HG03025 (cell line): ENCODE measurements at regions not wholly inside any gene's neighbourhood (a gene's known extent, or its start where the extent isn't known, plus 50 kb on each side); places are given as distances from the start of the nearest gene placed in this dataset.
"Not testable (repeated sequence)": the region's sequence is repeated elsewhere in the genome, so short reads cannot be mapped to it uniquely, and the experiment has no call there.

Experiments
- ATAC-seq: cut with Tn5 transposase; IDR thresholded peaks from one replicate; pipeline ENCODE4 v1.9.1; 2021; ENCODE audit warnings: mild to moderate bottlenecking, moderate library complexity; ENCODE audit not compliant: unreplicated experiment, low FRiP score

DNA sequence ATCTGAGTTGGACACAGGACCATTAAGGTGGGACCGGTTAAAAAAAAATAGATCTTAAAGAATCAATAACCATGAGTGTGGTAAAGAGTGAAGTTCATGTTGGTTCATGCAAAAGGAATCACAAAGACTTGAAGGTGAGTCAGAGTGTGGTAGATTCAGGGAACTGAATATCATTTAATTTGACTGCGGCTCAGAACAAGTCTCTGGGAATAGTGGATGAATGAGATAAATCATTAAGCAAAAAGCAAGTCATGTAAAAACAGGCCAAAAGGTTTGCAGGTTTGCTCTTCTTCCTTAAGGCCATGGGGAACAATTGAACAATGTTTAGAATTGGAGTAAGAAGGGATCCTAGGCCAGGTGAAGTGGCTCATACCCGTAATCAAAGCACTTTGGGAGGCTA, 385.8 kb downstream of the ETV1 start:
- ATAC-seq, result no peak

- no peak for ATAC-seq
These were observed 385.3 kb downstream of the ETV1 start for GRCh38 chr7:13604178-13604577.

GRCh38 chr7:13610372-13610771, 379.1 kb downstream of the ETV1 start:
- ATAC-seq, result no peak

GRCh38 chr7:13615679-13616078, 373.8 kb downstream of the ETV1 start:
- no peak for ATAC-seq

DNA sequence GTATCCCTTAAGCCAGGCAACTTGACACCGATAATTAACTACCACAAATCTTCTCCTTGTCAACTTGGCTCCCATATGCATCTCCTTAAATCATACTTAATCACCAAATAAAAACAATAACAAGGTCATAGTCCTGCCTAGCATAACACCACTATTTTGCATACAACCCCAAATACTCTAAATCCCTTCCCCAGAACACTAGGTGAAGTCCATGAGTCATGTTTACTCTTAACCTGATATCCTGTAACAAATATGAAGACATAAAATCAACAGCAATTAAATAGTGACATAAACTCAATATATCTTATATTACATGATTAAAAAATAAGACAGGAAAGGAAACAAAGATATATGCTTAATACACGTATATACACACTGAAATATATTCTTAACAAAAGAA, 362.0 kb downstream of the ETV1 start:
- no peak for ATAC-seq

DNA sequence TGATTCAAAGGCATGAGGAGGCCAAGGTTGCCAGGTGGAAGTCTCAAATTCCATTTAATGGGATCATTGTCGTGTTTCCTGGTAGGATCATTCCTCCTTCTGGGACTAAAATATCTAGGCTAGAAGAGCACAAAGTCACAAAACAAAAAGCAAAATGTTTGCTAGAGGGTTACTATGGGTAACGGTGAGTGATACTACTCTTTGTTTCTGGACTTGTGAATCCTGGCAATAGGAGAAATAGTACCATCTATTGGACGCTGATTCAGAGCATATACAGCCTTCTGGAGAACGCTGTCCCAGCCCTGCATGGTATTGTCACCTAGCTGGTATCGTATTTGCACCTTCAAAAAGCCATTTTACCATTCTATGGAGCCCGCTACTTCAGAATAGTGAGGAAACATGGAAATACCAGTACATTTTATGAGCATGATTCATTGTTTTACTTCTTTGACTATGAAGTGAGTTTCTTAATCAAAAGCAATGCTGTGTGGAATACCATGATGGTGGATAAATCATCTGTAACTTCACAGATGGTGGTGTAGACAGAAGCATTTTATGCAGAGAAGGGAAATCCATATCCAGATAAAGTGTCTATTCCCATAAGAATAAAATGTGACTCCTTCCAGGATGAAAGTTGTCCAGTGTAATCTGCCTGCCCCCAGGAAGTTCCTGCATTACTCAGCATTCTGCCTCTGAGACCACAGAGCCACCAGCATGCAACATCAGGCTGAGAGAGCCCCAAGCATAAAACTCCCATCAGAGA, 361.0 kb downstream of the ETV1 start:
- ATAC-seq, result no peak

GRCh38 chr7:13631207-13632049, 358.0 kb downstream of the ETV1 start:
- ATAC-seq, result not testable (repeated sequence)

GRCh38 chr7:13633857-13634256, 355.6 kb downstream of the ETV1 start:
- ATAC-seq, result no peak

DNA sequence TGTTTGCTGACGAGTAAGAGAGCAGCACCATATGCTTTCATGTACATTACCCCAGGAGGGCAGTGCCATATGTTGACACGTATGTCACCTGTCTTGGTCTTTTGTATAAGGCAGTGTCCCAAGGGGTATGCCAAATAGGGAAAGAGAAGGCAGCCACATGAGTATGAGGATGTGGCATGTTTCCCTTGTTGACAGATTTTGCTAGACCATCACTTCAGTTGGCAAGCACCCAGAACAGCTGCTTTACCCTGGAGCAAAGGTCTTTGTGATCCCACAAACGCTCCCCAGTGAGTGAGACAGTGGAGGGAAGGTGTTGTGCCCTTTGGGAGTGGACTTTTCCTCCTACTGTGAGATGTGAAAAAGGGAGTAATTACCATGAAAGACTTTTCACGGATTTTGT, 350.1 kb downstream of the ETV1 start:
- no peak for ATAC-seq

- no peak for ATAC-seq
These were observed 347.8 kb downstream of the ETV1 start for GRCh38 chr7:13641714-13642113.

DNA sequence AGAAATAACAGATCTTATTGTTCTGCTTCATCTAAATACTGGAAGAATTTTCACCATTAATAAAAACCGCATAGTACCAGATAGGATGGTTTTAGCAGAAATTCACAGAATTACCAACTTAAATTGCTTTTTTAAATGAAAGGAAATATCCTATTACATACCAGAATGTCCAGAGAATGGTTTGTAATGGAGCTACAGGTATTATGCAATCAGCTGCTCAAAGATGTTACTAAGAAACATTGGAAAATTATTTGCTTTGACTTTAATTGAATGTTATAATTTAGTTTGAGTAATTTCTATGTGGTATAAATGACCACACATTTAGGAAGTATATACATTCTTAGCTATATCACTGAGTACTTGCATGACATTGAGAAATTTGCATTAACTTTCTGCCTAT, 338.3 kb downstream of the ETV1 start:
- ATAC-seq, result no peak

- no peak for ATAC-seq
These were observed 333.1 kb downstream of the ETV1 start for GRCh38 chr7:13656330-13656729.

DNA sequence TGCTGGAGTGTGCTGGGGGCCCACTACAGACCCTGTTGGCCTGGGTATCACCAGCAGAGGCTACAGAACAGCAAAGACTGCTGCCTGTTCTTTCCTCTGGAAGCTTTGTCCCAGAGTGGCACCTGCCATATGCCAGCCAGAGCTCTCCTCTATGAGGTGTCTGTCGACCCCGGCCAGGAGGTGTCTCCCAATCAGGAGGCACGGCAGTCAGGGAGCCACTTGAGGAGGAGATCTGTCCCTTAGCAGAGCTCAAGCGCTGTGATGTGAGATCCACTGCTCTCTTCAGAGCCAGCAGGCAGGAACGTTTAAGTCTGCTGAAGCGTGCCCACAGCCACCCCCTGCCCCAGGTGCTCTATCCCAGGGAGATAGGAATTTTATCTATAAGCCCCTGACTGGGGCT, 316.2 kb downstream of the ETV1 start:
- no peak for ATAC-seq

GRCh38 chr7:13682626-13683025, 306.8 kb downstream of the ETV1 start:
- no peak for ATAC-seq

GRCh38 chr7:13687500-13687899, 302.0 kb downstream of the ETV1 start:
- no peak for ATAC-seq

DNA sequence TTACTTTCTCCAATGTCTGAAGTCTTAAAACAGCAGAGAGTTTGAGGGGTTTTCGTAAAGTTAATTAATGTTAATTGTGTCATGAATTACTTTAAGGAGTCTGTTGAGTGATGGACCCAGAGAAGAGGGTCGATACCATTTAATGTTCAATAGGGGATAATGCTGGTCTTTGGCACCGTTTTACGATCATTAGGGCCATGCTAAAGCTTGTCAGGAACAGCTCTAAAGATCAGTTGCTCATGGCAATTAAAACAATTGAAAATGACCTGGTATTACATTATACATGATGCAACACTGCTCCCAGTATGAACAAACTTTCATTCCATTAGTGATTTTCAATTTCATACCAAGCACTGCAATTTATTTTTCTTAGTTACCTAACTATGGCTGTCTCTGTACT, 296.9 kb downstream of the ETV1 start:
- no peak for ATAC-seq

DNA sequence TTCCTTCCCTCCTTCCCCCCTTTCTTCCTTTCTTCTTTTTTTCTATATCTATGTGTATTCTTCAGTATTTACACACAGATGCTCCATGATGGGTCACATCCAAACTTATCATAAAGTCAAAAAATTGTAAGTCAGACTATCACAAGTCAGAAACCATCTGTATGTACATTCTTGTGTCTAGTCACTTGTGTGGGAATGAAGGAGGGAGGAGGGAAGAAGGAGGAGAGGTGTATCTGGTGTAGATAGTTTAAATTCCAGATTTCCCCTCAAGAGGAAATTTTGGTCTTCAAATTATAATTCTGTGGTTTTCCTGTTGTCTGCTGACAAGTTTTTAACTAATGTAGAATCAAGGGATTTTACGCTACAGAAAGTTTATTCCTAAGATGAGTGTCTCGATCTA, 287.2 kb downstream of the ETV1 start:
- no peak for ATAC-seq

- no peak for ATAC-seq
These were observed 280.8 kb downstream of the ETV1 start for GRCh38 chr7:13708670-13709069.

DNA sequence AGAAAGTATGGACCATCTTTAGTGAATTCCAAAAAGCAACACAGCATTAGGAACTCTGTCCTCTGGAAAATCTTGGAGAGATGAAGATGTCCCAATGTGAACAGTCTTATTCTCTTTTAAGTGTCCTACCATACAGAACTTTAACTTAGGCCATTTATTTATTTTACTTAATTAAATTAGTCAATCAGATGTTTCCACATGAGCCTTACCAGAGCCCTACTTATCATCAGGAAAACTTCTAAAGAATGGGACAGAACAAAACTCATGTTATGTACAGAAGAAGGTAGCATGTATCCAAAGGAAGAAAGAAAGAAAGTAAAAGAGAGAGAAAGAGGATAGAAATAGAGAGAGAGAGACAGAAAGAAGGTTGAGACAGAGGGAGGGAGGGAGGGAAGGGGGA, 276.4 kb downstream of the ETV1 start:
- no peak for ATAC-seq

DNA sequence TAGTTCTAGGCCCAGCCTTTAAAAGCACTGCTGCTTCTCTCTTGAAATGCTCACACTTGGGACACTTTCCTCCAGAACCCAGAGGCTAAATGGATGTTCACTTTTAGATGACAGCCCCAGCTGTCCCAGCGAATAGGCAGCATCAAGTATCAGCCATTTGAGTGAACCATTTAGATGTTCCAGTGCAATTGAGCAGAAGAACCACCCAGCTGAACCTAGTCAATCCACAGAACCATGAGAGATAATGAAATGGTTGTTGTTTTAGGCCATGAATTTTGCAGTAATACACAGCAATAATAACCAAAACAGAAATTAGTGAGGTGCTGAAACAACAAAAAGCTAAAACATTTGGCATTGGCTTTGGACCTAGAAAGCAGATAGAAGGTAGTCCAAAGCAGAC, 273.9 kb downstream of the ETV1 start:
- ATAC-seq, result no peak

- ATAC-seq, result no peak
These were observed 272.4 kb downstream of the ETV1 start for GRCh38 chr7:13717031-13717430.
